Suppressor macrophage treated with lipopolysaccharide for 4 hours (primary cell): ENCODE measurements at regions not wholly inside any gene's neighbourhood (a gene's known extent, or its start where the extent isn't known, plus 50 kb on each side); places are given as distances from the start of the nearest gene placed in this dataset.
"Not testable (repeated sequence)": the region's sequence is repeated elsewhere in the genome, so short reads cannot be mapped to it uniquely, and the experiment has no call there.

Source experiments
- DNase-seq: peaks from one replicate; pipeline ENCODE4 v3.0.0-alpha.2; 2020

DNA sequence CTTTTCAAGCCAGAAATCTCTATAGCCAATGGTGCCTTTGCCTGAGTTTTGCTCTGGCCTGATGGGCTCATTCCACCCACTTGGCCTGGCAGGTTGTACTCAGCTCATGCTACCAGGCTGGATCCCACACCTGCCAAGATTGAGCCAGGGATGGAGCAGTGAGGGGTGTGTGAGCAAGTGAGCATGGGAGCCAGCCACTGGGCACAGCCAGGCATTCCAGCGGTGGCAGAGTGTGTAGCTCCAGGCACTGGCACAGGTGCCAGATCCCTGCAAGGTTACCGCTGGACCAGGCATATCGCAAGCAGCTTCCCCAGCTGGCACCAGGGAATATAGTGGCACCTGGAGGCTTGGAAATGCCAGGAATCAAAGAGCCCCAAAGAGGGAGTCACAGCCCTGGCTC is 2395.6 kb upstream of the C9orf72 start:
- no peak for DNase-seq

- no peak for DNase-seq
These were observed 2396.1 kb upstream of the C9orf72 start for GRCh38 chr9:29969408-29969807.

DNA sequence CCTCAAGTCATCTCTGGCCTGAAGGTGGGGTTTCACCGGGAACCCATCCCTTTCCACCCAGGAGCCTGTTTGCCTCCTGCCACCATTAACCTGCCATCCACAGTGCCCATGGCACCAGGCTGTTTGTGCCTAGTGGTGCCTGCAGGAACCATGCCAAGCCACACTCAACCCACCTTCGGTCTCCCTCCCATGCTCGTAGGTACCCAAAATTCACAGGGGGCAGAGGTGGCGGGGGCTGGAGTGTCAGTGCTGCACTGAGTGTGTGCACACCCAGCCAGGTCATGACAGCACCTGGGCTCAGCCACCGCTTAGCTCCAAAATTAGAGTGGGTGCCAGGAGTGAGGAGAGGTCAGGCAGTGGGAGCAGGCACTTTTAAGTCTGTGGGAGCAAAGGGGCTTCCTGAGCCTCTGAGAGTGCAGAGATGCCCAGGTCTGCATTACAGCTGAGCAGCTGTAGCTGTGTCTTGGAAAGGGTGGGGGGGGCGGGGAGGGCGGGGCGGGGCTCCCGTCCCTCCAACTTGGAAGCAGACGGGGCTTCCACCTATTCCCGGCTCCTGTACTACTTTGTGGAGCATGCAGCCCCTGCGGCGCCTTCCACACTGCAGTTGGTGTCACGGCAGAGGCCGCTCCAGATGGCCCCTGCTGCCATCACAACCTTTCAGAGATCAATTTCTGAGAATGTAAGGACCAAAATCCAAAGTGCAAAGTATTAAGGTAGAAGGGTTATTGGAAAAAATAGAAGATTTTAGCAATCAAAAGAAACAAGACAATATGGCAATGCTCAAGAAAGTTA is 2396.8 kb upstream of the C9orf72 start:
- no peak for DNase-seq

DNA sequence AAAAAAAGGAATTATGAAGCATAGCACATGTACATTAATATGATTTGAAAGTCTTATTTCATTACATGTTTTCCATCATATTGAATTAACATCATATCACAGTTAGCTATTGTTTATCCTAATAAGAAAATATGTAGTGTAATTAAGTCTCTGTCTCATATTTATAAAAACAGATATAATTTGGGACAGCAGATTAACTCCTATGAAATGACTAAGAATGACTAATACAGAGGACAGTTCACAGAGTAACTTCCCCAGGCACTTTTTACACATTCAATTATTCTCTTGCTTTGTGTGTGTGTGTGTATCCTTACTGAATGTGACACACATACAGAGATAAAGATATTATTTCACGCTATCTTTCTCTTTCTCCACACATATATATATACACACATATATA is 2400.9 kb upstream of the C9orf72 start:
- no peak for DNase-seq

- no peak for DNase-seq
These were observed 2403.7 kb upstream of the C9orf72 start for GRCh38 chr9:29976981-29977380.

DNA sequence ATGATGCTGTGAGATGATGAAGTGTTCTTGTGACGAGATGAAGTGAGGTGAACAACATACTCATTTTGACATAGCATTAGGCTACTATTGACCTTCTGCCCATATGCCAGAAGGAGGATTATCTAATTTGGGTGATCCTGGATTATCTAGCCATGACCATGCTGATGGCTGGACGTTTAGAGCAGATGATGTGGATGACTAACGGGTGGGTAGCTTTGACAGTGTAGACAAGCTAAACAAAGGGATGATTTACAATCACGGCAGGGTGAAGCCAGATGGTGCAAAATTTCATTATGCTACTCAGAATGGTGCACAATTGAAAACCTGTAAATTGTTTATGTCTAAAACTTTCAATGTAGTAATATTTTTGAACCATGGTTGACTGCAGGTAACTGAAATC is 2403.4 kb upstream of the ACO1 start:
- DNase-seq = no peak

DNA sequence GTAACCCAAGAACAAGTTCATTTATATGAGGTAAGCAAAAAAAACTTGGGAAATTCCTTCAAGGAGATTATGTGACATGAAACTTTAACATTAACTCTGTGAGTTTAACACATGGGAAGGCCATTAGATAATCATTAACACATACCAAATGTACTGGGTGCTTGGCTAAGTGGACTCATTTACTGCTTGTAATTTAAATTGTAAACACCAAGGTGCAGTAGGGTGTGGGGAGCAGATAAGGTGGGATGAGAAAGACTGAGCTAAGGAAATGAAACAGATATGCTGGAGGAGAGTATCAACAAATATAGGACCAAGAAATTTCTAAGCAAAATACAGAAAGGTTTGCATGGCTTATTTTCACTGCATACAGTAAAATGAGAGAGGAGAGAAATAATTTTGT is 2384.8 kb upstream of the ACO1 start:
- DNase-seq = no peak

GRCh38 chr9:30010691-30011090 is 2373.8 kb upstream of the ACO1 start:
- DNase-seq = no peak

- no peak for DNase-seq
These were observed 2371.8 kb upstream of the ACO1 start for GRCh38 chr9:30012622-30013021.

DNA sequence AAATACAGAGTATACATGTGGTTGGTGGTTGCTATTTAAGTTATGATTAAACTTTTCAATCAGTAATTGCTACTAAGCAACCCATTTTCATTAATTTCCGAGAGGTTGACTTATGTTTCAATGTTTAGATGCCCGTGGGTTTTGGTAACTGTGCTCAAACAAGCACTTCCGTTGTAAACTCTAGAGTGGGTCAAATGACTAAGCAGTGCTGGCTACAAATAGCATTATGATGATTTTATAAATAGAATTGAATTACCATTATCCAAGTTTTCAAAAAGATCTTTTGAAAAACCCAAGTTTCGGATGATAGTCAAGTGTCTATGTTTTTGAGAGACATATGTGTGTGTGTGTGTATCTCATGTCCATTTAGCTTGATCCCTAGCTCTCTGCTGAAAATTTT is 2369.4 kb upstream of the ACO1 start:
- no peak for DNase-seq

GRCh38 chr9:30020161-30020560 is 2364.3 kb upstream of the ACO1 start:
- no peak for DNase-seq

GRCh38 chr9:30035761-30036160 is 2348.7 kb upstream of the ACO1 start:
- no peak for DNase-seq

GRCh38 chr9:30036558-30036957 is 2347.9 kb upstream of the ACO1 start:
- no peak for DNase-seq

GRCh38 chr9:30039712-30040111 is 2344.7 kb upstream of the ACO1 start:
- DNase-seq = no peak

DNA sequence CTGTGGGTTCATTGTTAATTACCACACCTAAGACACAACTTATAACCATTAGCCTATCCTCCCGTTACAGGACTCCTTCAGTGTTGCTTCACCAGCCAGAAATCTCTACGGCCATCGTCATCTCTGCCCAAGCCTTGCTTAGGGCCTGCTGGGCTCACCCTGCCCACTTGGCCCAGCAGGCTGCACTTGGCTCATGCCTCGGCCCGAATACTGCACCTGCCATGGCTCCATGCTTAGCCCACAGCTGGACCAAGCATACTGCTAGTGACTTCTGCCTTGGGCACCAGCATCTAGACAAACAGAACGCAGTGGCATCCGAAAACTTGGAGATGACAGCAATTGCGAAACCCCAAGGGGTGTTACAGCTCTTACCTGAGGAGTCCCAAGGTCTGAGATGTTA is 2336.0 kb upstream of the ACO1 start:
- DNase-seq = no peak

DNA sequence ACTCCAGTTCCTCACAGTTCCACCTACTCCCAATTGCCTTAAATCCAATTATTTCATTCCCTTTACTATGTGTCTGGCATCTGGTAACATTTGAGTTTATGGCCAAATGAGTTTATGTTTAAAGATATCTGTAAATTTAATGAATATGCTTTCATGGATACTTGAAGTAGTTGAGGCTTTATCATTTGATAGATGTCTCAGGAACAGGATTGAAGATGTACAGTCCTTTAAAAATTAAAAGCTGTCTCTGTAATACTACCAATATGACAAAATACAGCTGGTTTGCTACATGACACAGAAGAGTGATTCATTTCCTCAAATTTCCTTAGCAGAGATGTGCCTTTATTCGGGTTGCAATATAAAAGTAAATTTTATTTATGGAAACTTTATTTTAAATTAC is 2326.0 kb upstream of the ACO1 start:
- DNase-seq = no peak

DNA sequence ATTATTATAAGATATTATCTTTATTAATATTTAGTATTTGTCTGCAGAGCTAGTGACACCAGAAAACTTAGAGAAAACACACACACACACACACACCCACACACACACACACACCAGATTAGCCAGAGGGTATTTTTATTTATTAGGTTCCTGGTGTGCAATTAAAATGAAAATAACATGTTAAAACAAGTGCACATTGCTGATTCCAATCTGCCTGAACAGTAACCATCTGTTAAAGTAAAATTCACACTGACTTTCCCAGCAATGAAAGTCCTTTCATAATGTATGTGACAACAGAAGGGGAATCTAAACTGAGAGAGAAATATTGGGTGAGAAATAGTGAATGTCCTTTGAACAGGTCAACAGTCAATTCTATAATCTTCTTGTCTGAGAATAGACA is 2323.5 kb upstream of the ACO1 start:
- DNase-seq = no peak

GRCh38 chr9:30065888-30066287 is 2318.6 kb upstream of the ACO1 start:
- DNase-seq = no peak

DNA sequence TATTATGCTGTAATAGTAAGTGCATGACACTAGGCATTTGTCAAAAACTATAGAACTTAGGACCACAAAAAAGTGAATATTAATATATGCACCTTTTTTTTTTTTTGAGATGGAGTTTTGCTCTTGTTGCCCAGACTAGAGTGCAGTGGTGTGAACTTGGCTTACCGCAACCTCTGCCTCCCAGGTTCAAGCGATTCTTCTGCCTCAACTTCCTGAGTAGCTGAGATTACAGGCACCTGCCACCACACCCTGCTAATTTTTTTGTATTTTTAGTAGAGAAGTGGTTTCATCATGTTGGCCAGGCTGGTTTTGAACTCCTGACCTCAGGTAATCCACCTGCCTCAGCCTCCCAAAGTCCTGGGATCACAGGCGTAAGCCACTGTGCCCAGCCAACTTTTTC is 2315.2 kb upstream of the ACO1 start:
- DNase-seq = not testable (repeated sequence)

GRCh38 chr9:30075022-30075421 is 2309.4 kb upstream of the ACO1 start:
- DNase-seq = no peak

GRCh38 chr9:30075451-30076199 is 2308.8 kb upstream of the ACO1 start:
- no peak for DNase-seq

DNA sequence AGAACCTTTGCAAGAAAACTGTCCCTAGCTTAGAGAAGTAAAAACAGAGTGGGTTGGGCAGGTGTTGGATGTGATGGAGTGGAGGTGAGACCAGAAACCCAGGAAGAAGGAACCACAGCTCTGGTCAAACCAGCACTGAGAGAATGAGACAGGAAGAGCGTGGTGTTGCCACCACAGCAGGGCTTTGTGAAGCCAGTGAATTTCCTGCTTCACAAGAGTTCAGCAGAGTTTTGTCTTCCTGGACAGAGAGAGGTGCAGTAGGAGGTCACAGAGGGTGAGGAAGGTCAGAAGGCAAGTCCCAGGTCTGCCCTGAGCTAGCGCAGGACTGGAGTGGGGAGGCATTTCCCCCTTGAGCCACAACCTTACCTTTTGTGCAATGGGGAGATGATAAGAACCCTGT is 2306.2 kb upstream of the ACO1 start:
- no peak for DNase-seq

- no peak for DNase-seq
These were observed 2295.0 kb upstream of the ACO1 start for GRCh38 chr9:30089428-30089827.

GRCh38 chr9:30103647-30104394 is 2280.6 kb upstream of the ACO1 start:
- no peak for DNase-seq
